H1 (cell line): ENCODE measurements at regions not wholly inside any gene's neighbourhood (a gene's known extent, or its start where the extent isn't known, plus 50 kb on each side); places are given as distances from the start of the nearest gene placed in this dataset.

Experiments
- ATF2 ChIP-seq: IDR thresholded peaks from 2 replicates; pipeline ENCODE4 v1.6.1; 2012; ENCODE audit warnings: low read length, inconsistent platforms
- EZH2 ChIP-seq: fragments of 200-600 bp; sonication (generic); IDR thresholded peaks from 2 replicates; pipeline ENCODE4 v1.7.1; 2012; ENCODE audit warnings: low read depth, mild to moderate bottlenecking, moderate library complexity, low read length, inconsistent platforms; ENCODE audit not compliant: severe bottlenecking
- GTF2F1 ChIP-seq: IDR thresholded peaks from 2 replicates; pipeline ENCODE4 v1.6.1; 2012; ENCODE audit warnings: low read depth, low read length, improper control_type of control experiment, borderline replicate concordance
- SP2 ChIP-seq: IDR thresholded peaks from 2 replicates; pipeline ENCODE4 v1.6.1; 2012; ENCODE audit warnings: mild to moderate bottlenecking, low read length, inconsistent platforms

DNA sequence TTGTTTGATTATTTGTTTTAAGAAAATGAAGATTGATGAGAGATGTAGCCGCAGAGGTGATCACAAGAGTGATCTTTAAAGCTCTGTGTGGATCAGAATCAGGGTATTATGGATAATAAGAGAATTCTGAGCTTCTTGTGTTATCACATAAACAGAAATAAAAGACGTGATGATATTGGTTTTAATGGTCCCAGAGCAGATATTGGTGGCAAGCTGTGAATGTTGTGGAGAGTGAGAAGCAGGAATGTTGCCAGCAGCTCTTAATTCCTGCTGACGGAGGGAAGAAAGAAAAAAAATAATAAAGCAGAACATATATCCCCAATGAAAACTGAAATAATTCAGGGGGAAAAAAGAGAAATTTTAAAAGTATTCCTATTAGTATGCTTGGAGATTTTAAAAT lies 1015.9 kb downstream of the PCDH18 start:
- TF ChIP-seq ATF2: no peak
- no peak for TF ChIP-seq EZH2
- TF ChIP-seq GTF2F1: no peak
- TF ChIP-seq SP2: no peak
